Thyroid gland (tissue), 4 donors: ENCODE measurements at regions not wholly inside any gene's neighbourhood (a gene's known extent, or its start where the extent isn't known, plus 50 kb on each side); places are given as distances from the start of the nearest gene placed in this dataset.
A peak's percentile ranks its signal among the peaks of the same experiment; 100 is the strongest.

Experiments used
- DNase-seq, 2 donors: peaks; one replicate each; pipeline ENCODE4 v3.0.0-alpha.2; 2019
- H3K27ac ChIP-seq, 3 donors: fragments of 200-600 bp; sonication (generic); 1 replicate in 2 of 3; 2 replicates in 1 of 3; pipeline ENCODE4 v1.5.1; 2016 to 2019; ENCODE audit warnings: mild to moderate bottlenecking in 1 of 3, moderate library complexity in 1 of 3
- H3K27me3 ChIP-seq: fragments of 200-600 bp; sonication (generic); one replicate; pipeline ENCODE4 v1.5.1; 2019
- H3K36me3 ChIP-seq, 2 donors: fragments of 200-600 bp; sonication (generic); one replicate each; pipeline ENCODE4 v1.5.1; 2016 to 2019
- H3K4me1 ChIP-seq, 2 donors: fragments of 200-600 bp; sonication (generic); one replicate each; pipeline ENCODE4 v1.5.1; 2017 to 2019
- H3K4me3 ChIP-seq, 3 donors: fragments of 200-600 bp; sonication (generic); replicated peaks in 1 of 3; 1 replicate in 2 of 3; 2 replicates in 1 of 3; pipeline ENCODE4 v1.5.1; 2016; ENCODE audit warnings: mild to moderate bottlenecking in 1 of 3
- H3K9me3 ChIP-seq: fragments of 200-600 bp; sonication (generic); one replicate; pipeline ENCODE4 v1.5.1; 2017
- CTCF ChIP-seq, 6 experiments: fragments of 200-600 bp in 3 of 6; fragments of 450-650 bp in 3 of 6; sonication (generic) in 3 of 6; IDR thresholded peaks; one replicate each; pipeline ENCODE4 v1.5.1; 2016 to 2019; ENCODE audit warnings: antibody characterized with exemption in 6 of 6, mild to moderate bottlenecking in 2 of 6, inconsistent platforms in 1 of 6, moderate library complexity in 1 of 6
- POLR2A ChIP-seq, 2 donors: fragments of 450-650 bp; IDR thresholded peaks; one replicate each; pipeline ENCODE4 v1.6.1; 2017; ENCODE audit warnings: antibody characterized with exemption in 2 of 2, mild to moderate bottlenecking in 2 of 2, moderate library complexity in 1 of 2
- WGBS, 2 donors: methylation state at CpG; one replicate each; pipeline ENCODE4 v1.1.5; 2017; 5-methylcytosine and 5-hydroxymethylcytosine counted together
- intact Hi-C: fragments of 100-400 bp; cut with DNase I; formaldehyde crosslinking; loops from one replicate; pipeline ENCODE4 v1.15.1; 2023

GRCh38 chr5:74040811-74041491 lies 415.0 kb downstream of the ARHGEF28 start:
- Histone ChIP-seq H3K36me3 (no peaks in the 10 kb centered on the region), H3K4me1 (peaks cover 27 to 37% of the 10 kb centered on the region in 2 donors), H3K27ac (peak overlapping the region; percentile 46 to 62 (median 58)), H3K27me3 (no peaks in the 10 kb centered on the region), H3K9me3 (no peaks in the 10 kb centered on the region), H3K4me3 (no peak overlapping the region)
- peak; percentile 82 to 84 for DNase-seq
- WGBS, 2 donors: 24 to 28% methylated on average over 5 of the region's 5 CpGs
- intact Hi-C loops: no loop called here
- TF ChIP-seq POLR2A (IDR thresholded peaks at IDR 0.05) (no peak), CTCF (IDR thresholded peaks at IDR 0.05) (no peak)

- no peaks in the 10 kb centered on the region for H3K9me3 ChIP-seq
- WGBS, 2 donors: 57 to 59% methylated on average over 2 of the region's 2 CpGs
- peaks cover 27 to 42% of the 10 kb centered on the region in 2 donors for H3K4me1 ChIP-seq
- no peaks in the 10 kb centered on the region for H3K36me3 ChIP-seq
- H3K27me3 ChIP-seq: no peaks in the 10 kb centered on the region
- H3K4me3 ChIP-seq: no peak overlapping the region
- TF ChIP-seq CTCF (IDR thresholded peaks at IDR 0.05): no peak
- no peak for TF ChIP-seq POLR2A (IDR thresholded peaks at IDR 0.05)
- DNase-seq: peak; percentile 69 to 72
- intact Hi-C loops: no loop called here
- peak overlapping the region; percentile 46 to 62 (median 58) for H3K27ac ChIP-seq
These were observed 414.1 kb downstream of the ARHGEF28 start for GRCh38 chr5:74040065-74040551.

GRCh38 chr5:74037321-74037720 lies 411.3 kb downstream of the ARHGEF28 start:
- no peak for DNase-seq
- Histone ChIP-seq H3K4me1 (peaks cover 22 to 36% of the 10 kb centered on the region in 2 donors), H3K27me3 (no peaks in the 10 kb centered on the region), H3K9me3 (no peaks in the 10 kb centered on the region), H3K27ac (no peak overlapping the region), H3K4me3 (no peak overlapping the region), H3K36me3 (no peaks in the 10 kb centered on the region)
- no peak for TF ChIP-seq POLR2A (IDR thresholded peaks at IDR 0.05)
- TF ChIP-seq CTCF (IDR thresholded peaks at IDR 0.05): no peak
- intact Hi-C loops: loop anchor here (10.0 kb wide), 2 partner anchors 133 to 607 kb away; partner anchors contain the start of gene ENC1
- WGBS, 2 donors: 93 to 97% methylated on average over 2 of the region's 2 CpGs

- peak; percentile 24 to 25 for DNase-seq
- peaks cover 10 to 18% of the 10 kb centered on the region in 2 donors for H3K4me1 ChIP-seq
- no peaks in the 10 kb centered on the region for H3K27me3 ChIP-seq
- WGBS, 2 donors: 35 to 41% methylated on average over 6 of the region's 6 CpGs
- intact Hi-C loops: loop anchor here (10.0 kb wide), 2 partner anchors 131 to 609 kb away; partner anchors contain the start of gene ENC1
- TF ChIP-seq POLR2A (IDR thresholded peaks at IDR 0.05) (no peak), CTCF (IDR thresholded peaks at IDR 0.05) (peak in 4 of 6 experiments; percentile 21 to 66 (median 44))
- no peaks in the 10 kb centered on the region for H3K9me3 ChIP-seq
- H3K4me3 ChIP-seq: no peak overlapping the region
- H3K27ac ChIP-seq: no peak overlapping the region
- no peaks in the 10 kb centered on the region for H3K36me3 ChIP-seq
These were observed 409.5 kb downstream of the ARHGEF28 start for GRCh38 chr5:74035521-74035937.

GRCh38 chr5:74034733-74035132 lies 408.7 kb downstream of the ARHGEF28 start:
- Histone ChIP-seq H3K27me3 (no peaks in the 10 kb centered on the region), H3K36me3 (no peaks in the 10 kb centered on the region), H3K27ac (no peak overlapping the region), H3K4me1 (peaks cover 2 to 10% of the 10 kb centered on the region in 2 donors), H3K9me3 (no peaks in the 10 kb centered on the region), H3K4me3 (no peak overlapping the region)
- no peak for DNase-seq
- WGBS, 2 donors: 89 to 94% methylated on average over 11 of the region's 11 CpGs
- intact Hi-C loops: loop anchor here (10.0 kb wide), 2 partner anchors 130 to 610 kb away; partner anchors contain the start of gene ENC1
- TF ChIP-seq POLR2A (IDR thresholded peaks at IDR 0.05) (no peak), CTCF (IDR thresholded peaks at IDR 0.05) (no peak)
